Keratinocyte (primary cell): ENCODE measurements at regions not wholly inside any gene's neighbourhood (a gene's known extent, or its start where the extent isn't known, plus 50 kb on each side); places are given as distances from the start of the nearest gene placed in this dataset.

ENCODE experiments used
- DNase-seq: peaks from one replicate; pipeline ENCODE4 v3.0.0-alpha.2; 2011; ENCODE audit warnings: low read depth, missing footprints, low spot score
- FAIRE-seq: peaks from 2 replicates; lab custom pipeline; 2011; peaks lifted over from hg19 to GRCh38; lab: Jason Lieb, UNC
- H2AFZ ChIP-seq: 2 replicates; pipeline ENCODE4 v1.6.0; 2012; ENCODE audit warnings: low read length, control low read depth, inconsistent platforms; ENCODE audit not compliant: control insufficient read depth
- H3K27ac ChIP-seq: 2 replicates; pipeline ENCODE4 v1.5.1; 2011; ENCODE audit warnings: low read length; ENCODE audit not compliant: control insufficient read depth, insufficient read depth
- H3K27me3 ChIP-seq: 3 replicates; pipeline ENCODE4 v1.6.0; 2011; ENCODE audit warnings: low read length; ENCODE audit not compliant: control insufficient read depth, insufficient read depth; ENCODE audit errors: extremely low read depth
- H3K36me3 ChIP-seq, 2 experiments: 2 replicates in 1 of 2; 3 replicates in 1 of 2; pipeline ENCODE4 v1.5.1; 2011; ENCODE audit warnings: low read length in 2 of 2, mild to moderate bottlenecking in 1 of 2; ENCODE audit not compliant: control insufficient read depth in 2 of 2, insufficient read depth in 2 of 2; ENCODE audit errors: extremely low read depth in 1 of 2
- H3K4me1 ChIP-seq: 3 replicates; pipeline ENCODE4 v1.5.1; 2011; ENCODE audit warnings: low read length; ENCODE audit not compliant: control insufficient read depth, insufficient read depth; ENCODE audit errors: extremely low read depth
- H3K4me2 ChIP-seq: 3 replicates; pipeline ENCODE4 v1.6.0; 2011; ENCODE audit warnings: low read depth, low read length; ENCODE audit not compliant: control insufficient read depth, insufficient read depth; ENCODE audit errors: extremely low read depth
- H3K4me3 ChIP-seq, 3 experiments: fragments of 200-600 bp in 1 of 3; sonication (generic) in 1 of 3; 2 replicates in 2 of 3; 3 replicates in 1 of 3; pipeline ENCODE4 v1.5.1; 2011 to 2016; ENCODE audit warnings: low read length in 3 of 3, mild to moderate bottlenecking in 3 of 3, control low read depth in 2 of 3, inconsistent platforms in 1 of 3, low read depth in 1 of 3, mixed read lengths in 1 of 3, mixed run types in 1 of 3, moderate library complexity in 1 of 3; ENCODE audit not compliant: control insufficient read depth in 2 of 3, insufficient read depth in 2 of 3; ENCODE audit errors: extremely low read depth in 1 of 3
- H3K79me2 ChIP-seq: 2 replicates; pipeline ENCODE4 v1.6.0; 2012; ENCODE audit warnings: low read length; ENCODE audit not compliant: control insufficient read depth, insufficient read depth
- H3K9ac ChIP-seq: 3 replicates; pipeline ENCODE4 v1.6.0; 2011; ENCODE audit warnings: low read length; ENCODE audit not compliant: control insufficient read depth, insufficient read depth; ENCODE audit errors: extremely low read depth
- H3K9me1 ChIP-seq: 3 replicates; pipeline ENCODE4 v1.6.0; 2011; ENCODE audit warnings: low read length; ENCODE audit not compliant: control insufficient read depth, insufficient read depth; ENCODE audit errors: extremely low read depth
- H3K9me3 ChIP-seq: 2 replicates; pipeline ENCODE4 v1.5.1; 2012; ENCODE audit warnings: low read depth, low read length; ENCODE audit not compliant: control insufficient read depth
- H4K20me1 ChIP-seq: 3 replicates; pipeline ENCODE4 v1.6.0; 2011; ENCODE audit warnings: low read length; ENCODE audit not compliant: control insufficient read depth, insufficient read depth; ENCODE audit errors: extremely low read depth
- EZH2 ChIP-seq: IDR thresholded peaks from one replicate; pipeline ENCODE4 v1.6.1; 2012; ENCODE audit warnings: inconsistent platforms, mild to moderate bottlenecking, low read length, moderate library complexity
- dilution Hi-C: fragments of 300-500 bp; cut with MboI; formaldehyde crosslinking; loops from one replicate; pipeline ENCODE4 v1.7.0; 2020; ENCODE audit warnings: low sequenced_read_pairs; ENCODE audit not compliant: extremely low pct_ligation_motif_present
- TF ChIP-seq, protein P1 (sequence below), 3 experiments: IDR thresholded peaks in 1 of 3; conservative IDR thresholded peaks in 1 of 3; optimal IDR thresholded peaks in 1 of 3; 2 replicates in 2 of 3; 3 replicates in 1 of 3; pipeline versions ENCODE3 to v1.5.1; 2011; ENCODE audit warnings: low read length in 3 of 3, mild to moderate bottlenecking in 3 of 3, moderate library complexity in 2 of 3, control low read depth in 1 of 3, inconsistent platforms in 1 of 3; ENCODE audit not compliant: insufficient read depth in 2 of 3; ENCODE audit errors: extremely low read depth in 1 of 3

DNA sequence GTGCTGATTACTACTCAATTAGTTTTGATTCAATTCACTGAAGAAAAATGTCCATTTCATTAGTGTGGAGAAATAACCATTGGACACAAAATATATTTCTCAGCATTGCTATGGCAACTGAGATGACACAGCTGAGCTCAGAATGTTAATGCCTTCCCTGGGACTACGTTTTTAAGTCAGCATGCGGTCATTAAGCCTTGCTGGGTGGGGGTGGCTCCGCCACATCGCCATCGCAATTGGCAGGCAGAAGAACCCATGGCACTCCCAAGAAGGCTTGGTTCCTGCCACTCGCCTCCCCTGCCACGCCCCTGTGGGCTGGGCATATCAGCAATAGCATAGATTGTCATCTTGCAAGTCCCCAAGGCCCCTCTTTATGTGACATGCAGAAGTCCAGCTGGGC is 256.7 kb upstream of the CAMK1G start:
- Histone ChIP-seq H4K20me1 (no peaks in the 10 kb centered on the region), H3K9me3 (no peaks in the 10 kb centered on the region), H3K36me3 (no peaks in the 10 kb centered on the region), H3K9ac (no peak overlapping the region), H3K4me1 (peaks cover 31% of the 10 kb centered on the region), H3K27me3 (no peaks in the 10 kb centered on the region), H3K4me2 (no peak overlapping the region), H3K9me1 (no peaks in the 10 kb centered on the region), H2AFZ (no peak overlapping the region), H3K79me2 (no peaks in the 10 kb centered on the region), H3K27ac (no peak overlapping the region), H3K4me3 (no peak overlapping the region)
- DNase-seq (no peak), FAIRE-seq (no peak)
- dilution Hi-C loops = no loop called here
- no peak for TF ChIP-seq EZH2
- TF ChIP-seq, protein P1, sequence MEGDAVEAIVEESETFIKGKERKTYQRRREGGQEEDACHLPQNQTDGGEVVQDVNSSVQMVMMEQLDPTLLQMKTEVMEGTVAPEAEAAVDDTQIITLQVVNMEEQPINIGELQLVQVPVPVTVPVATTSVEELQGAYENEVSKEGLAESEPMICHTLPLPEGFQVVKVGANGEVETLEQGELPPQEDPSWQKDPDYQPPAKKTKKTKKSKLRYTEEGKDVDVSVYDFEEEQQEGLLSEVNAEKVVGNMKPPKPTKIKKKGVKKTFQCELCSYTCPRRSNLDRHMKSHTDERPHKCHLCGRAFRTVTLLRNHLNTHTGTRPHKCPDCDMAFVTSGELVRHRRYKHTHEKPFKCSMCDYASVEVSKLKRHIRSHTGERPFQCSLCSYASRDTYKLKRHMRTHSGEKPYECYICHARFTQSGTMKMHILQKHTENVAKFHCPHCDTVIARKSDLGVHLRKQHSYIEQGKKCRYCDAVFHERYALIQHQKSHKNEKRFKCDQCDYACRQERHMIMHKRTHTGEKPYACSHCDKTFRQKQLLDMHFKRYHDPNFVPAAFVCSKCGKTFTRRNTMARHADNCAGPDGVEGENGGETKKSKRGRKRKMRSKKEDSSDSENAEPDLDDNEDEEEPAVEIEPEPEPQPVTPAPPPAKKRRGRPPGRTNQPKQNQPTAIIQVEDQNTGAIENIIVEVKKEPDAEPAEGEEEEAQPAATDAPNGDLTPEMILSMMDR (optimal IDR thresholded peaks at IDR 0.05 in 1 of 3, IDR thresholded peaks at IDR 0.05 in 1 of 3, conservative IDR thresholded peaks at IDR 0.05 in 1 of 3; ENCODE audit: extremely low read depth in 1 of 3, insufficient read depth in 2 of 3, low read length in 3 of 3) = no peak

DNA sequence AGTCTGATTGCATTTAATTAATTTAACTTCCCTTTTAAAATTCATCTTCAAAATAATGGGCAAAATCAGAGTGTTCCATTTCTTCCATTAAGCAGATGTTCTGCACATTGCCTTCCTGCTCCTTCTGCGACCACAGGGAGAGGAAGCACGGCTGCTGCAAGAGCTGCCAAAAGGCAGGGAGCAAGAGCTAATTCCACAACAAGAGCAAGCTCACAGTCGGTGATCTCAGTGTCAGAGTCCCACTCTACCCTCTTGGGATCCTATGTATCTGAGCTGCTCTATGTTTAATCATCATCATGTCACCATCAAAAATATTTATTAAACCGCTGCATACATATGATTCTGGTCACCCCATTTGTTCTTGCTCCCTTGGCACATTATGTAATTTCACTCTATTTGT is 255.3 kb upstream of the CAMK1G start:
- Histone ChIP-seq H3K4me3 (no peak overlapping the region), H3K27ac (no peak overlapping the region), H3K4me2 (no peak overlapping the region), H3K36me3 (no peaks in the 10 kb centered on the region), H3K9ac (no peak overlapping the region), H3K9me3 (no peaks in the 10 kb centered on the region), H3K27me3 (no peaks in the 10 kb centered on the region), H3K79me2 (no peaks in the 10 kb centered on the region), H3K9me1 (no peaks in the 10 kb centered on the region), H2AFZ (no peak overlapping the region), H3K4me1 (peaks cover 29% of the 10 kb centered on the region), H4K20me1 (no peaks in the 10 kb centered on the region)
- DNase-seq = no peak
- dilution Hi-C loops = no loop called here
- TF ChIP-seq EZH2 = no peak
- TF ChIP-seq, protein P1 (optimal IDR thresholded peaks at IDR 0.05 in 1 of 3, IDR thresholded peaks at IDR 0.05 in 1 of 3, conservative IDR thresholded peaks at IDR 0.05 in 1 of 3; ENCODE audit: extremely low read depth in 1 of 3, insufficient read depth in 2 of 3, low read length in 3 of 3) = no peak
- no peak for FAIRE-seq
